ENCODE measurements at regions not wholly inside any gene's neighbourhood (a gene's known extent, or its start where the extent isn't known, plus 50 kb on each side); places are given as distances from the start of the nearest gene placed in this dataset.

GRCh38 chr9:28941856-28942255 lies 1368.6 kb upstream of the C9orf72 start:
- TF ChIP-seq GABPB2 (CRISPR knock-in tag; conservative IDR thresholded peaks at IDR 0.05) (no peak), ZSCAN32 (CRISPR knock-in tag; IDR thresholded peaks at IDR 0.05) (no peak), MYNN (IDR thresholded peaks at IDR 0.05) (no peak), MYNN (CRISPR knock-in tag; IDR thresholded peaks at IDR 0.05) (no peak)

Data from K562 (cell line).